ENCODE measurements at regions not wholly inside any gene's neighbourhood (a gene's known extent, or its start where the extent isn't known, plus 50 kb on each side); places are given as distances from the start of the nearest gene placed in this dataset.

DNA sequence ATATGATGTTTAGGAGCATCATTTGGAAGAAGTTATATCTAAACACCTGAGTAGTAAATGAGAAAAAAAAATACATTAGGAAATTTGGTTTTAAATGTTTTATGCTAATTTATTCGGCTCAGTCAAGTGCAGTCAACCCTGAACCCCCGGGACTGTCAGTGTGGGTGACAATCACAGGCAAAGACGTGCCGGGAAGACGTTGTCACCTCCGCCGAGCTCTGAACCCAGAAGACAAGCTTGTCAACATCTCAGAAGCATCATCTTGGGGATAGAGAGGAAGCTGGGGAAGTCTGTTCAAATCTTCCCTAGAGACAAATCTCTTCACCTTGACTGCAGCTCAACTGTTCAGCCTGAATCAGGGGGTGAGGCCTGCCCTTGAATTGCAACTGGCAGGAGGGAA lies 159.7 kb downstream of the RBFOX3 start:
- intact Hi-C loops (cut with DNase I; ENCODE audit: low total_unique reads): no loop called here
- Histone ChIP-seq H3K4me1 (no peaks in the 10 kb centered on the region), H3K9me3 (no peaks in the 10 kb centered on the region), H3K36me3 (no peaks in the 10 kb centered on the region), H3K4me3 (no peak overlapping the region), H3K27me3 (peaks cover 0 to 6% of the 10 kb centered on the region in 2 donors), H3K27ac (no peak overlapping the region)
- DNase-seq (ENCODE audit: low spot score in 2 of 2): no peak
- TF ChIP-seq POLR2AphosphoS5 (IDR thresholded peaks at IDR 0.05) (no peak), POLR2A (IDR thresholded peaks at IDR 0.05) (no peak)
- TF ChIP-seq, protein P1, sequence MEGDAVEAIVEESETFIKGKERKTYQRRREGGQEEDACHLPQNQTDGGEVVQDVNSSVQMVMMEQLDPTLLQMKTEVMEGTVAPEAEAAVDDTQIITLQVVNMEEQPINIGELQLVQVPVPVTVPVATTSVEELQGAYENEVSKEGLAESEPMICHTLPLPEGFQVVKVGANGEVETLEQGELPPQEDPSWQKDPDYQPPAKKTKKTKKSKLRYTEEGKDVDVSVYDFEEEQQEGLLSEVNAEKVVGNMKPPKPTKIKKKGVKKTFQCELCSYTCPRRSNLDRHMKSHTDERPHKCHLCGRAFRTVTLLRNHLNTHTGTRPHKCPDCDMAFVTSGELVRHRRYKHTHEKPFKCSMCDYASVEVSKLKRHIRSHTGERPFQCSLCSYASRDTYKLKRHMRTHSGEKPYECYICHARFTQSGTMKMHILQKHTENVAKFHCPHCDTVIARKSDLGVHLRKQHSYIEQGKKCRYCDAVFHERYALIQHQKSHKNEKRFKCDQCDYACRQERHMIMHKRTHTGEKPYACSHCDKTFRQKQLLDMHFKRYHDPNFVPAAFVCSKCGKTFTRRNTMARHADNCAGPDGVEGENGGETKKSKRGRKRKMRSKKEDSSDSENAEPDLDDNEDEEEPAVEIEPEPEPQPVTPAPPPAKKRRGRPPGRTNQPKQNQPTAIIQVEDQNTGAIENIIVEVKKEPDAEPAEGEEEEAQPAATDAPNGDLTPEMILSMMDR (IDR thresholded peaks at IDR 0.05): no peak

DNA sequence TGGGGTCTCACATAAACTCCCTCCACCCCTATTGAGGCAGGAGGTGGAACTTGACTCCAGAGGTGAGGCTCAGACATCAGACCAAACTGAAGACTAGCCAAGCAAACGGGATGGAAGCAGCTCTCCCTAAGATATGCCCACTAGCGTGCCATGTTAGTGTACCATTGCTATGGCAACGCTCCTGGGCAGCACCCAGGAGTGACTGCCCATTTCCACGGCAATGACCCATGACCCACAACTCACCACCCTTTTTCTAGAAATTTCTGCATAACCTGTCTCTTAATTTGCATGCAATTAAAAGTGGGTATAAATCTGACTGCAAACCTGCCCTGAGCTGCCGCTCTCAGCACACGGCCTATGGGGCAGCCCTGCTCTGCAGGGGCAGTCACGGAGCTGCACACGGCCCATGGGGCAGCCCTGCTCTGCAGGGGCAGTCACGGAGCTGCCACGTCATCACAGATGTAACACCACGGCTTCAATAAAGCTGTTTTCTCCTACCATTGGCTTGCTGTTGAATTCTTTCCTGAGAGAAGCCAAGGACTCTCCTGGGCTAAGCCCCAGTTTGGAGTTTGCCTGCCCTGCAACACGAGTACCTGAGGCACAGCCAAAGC lies 164.3 kb downstream of the RBFOX3 start:
- no peaks in the 10 kb centered on the region for H3K27me3 ChIP-seq
- H3K27ac ChIP-seq: no peak overlapping the region
- DNase-seq (ENCODE audit: low spot score in 2 of 2): no peak
- no peaks in the 10 kb centered on the region for H3K4me1 ChIP-seq
- no peaks in the 10 kb centered on the region for H3K36me3 ChIP-seq
- intact Hi-C loops (cut with DNase I; ENCODE audit: low total_unique reads): no loop called here
- H3K4me3 ChIP-seq: no peak overlapping the region
- no peaks in the 10 kb centered on the region for H3K9me3 ChIP-seq
- TF ChIP-seq POLR2AphosphoS5 (IDR thresholded peaks at IDR 0.05): no peak
- no peak for TF ChIP-seq POLR2A (IDR thresholded peaks at IDR 0.05)
- TF ChIP-seq, protein P1 (IDR thresholded peaks at IDR 0.05): no peak

- Histone ChIP-seq H3K9me3 (no peaks in the 10 kb centered on the region), H3K4me1 (no peaks in the 10 kb centered on the region), H3K4me3 (no peak overlapping the region), H3K36me3 (no peaks in the 10 kb centered on the region), H3K27me3 (peaks cover 0 to 8% of the 10 kb centered on the region in 2 donors), H3K27ac (no peak overlapping the region)
- TF ChIP-seq POLR2A (IDR thresholded peaks at IDR 0.05) (no peak), POLR2AphosphoS5 (IDR thresholded peaks at IDR 0.05) (no peak)
- TF ChIP-seq, protein P1 (IDR thresholded peaks at IDR 0.05): no peak
- DNase-seq (ENCODE audit: low spot score in 2 of 2): no peak
- intact Hi-C loops (cut with DNase I; ENCODE audit: low total_unique reads): no loop called here
Measured at GRCh38 chr17:79444198-79444597, 166.7 kb downstream of the RBFOX3 start.

DNA sequence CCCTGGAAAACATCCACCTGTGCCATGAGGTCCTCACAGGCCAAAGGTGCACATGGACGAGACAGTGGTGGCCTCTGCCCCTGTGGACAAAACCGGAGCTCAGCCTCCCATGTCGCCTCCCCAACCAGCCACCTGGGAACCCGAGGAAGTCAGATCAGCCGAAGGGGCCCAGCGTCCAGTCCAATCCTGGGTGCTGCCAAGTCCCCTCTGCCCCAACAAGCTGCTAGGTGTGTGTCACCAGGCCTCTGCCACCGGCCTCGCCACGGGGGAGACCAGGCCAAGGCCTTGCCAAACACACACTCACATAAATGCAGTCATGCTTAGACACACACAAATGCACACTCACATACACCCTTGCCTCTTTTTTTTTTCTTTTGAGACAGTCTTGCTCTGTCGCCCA lies 167.8 kb downstream of the RBFOX3 start:
- Histone ChIP-seq H3K4me1 (no peaks in the 10 kb centered on the region), H3K27me3 (peaks cover 0 to 20% of the 10 kb centered on the region in 2 donors), H3K36me3 (no peaks in the 10 kb centered on the region), H3K4me3 (no peak overlapping the region), H3K27ac (no peak overlapping the region), H3K9me3 (no peaks in the 10 kb centered on the region)
- no peak for TF ChIP-seq POLR2A (IDR thresholded peaks at IDR 0.05)
- TF ChIP-seq POLR2AphosphoS5 (IDR thresholded peaks at IDR 0.05): no peak
- TF ChIP-seq, protein P1 (IDR thresholded peaks at IDR 0.05): no peak
- DNase-seq (ENCODE audit: low spot score in 2 of 2): no peak
- intact Hi-C loops (cut with DNase I; ENCODE audit: low total_unique reads): no loop called here

GRCh38 chr17:79441356-79442160 lies 169.3 kb downstream of the RBFOX3 start:
- Histone ChIP-seq H3K27ac (no peak overlapping the region), H3K9me3 (no peaks in the 10 kb centered on the region), H3K4me3 (no peak overlapping the region), H3K27me3 (peaks cover 0 to 35% of the 10 kb centered on the region in 2 donors), H3K4me1 (no peaks in the 10 kb centered on the region), H3K36me3 (no peaks in the 10 kb centered on the region)
- TF ChIP-seq, protein P1 (IDR thresholded peaks at IDR 0.05): no peak
- TF ChIP-seq POLR2A (IDR thresholded peaks at IDR 0.05) (no peak), POLR2AphosphoS5 (IDR thresholded peaks at IDR 0.05) (no peak)
- intact Hi-C loops (cut with DNase I; ENCODE audit: low total_unique reads): no loop called here
- no peak for DNase-seq (ENCODE audit: low spot score in 2 of 2)

Data from breast epithelium (tissue), 4 donors.